OCI-LY1 (cell line): ENCODE measurements at regions not wholly inside any gene's neighbourhood (a gene's known extent, or its start where the extent isn't known, plus 50 kb on each side); places are given as distances from the start of the nearest gene placed in this dataset.

Experiments
- CTCF ChIP-seq: fragments of 200-600 bp; sonication (generic), shearing (Covaris generic); IDR thresholded peaks from 2 replicates; pipeline ENCODE4 v1.5.1; 2017; ENCODE audit warnings: mild to moderate bottlenecking, antibody characterized with exemption, low read length, moderate library complexity, mixed read lengths
- EZH2 ChIP-seq: fragments of 200-600 bp; sonication (generic), shearing (Covaris generic); IDR thresholded peaks from 2 replicates; pipeline ENCODE4 v1.8.0; 2017; ENCODE audit warnings: borderline replicate concordance, mixed run types, mild to moderate bottlenecking, antibody characterized with exemption, low read length, moderate library complexity, mixed read lengths

- no peak for TF ChIP-seq CTCF
- no peak for TF ChIP-seq EZH2
Measured at GRCh38 chr10:104589871-104590270, 51.2 kb upstream of the SORCS3 start.
